MV-4-11 (cell line): ENCODE measurements at regions not wholly inside any gene's neighbourhood (a gene's known extent, or its start where the extent isn't known, plus 50 kb on each side); places are given as distances from the start of the nearest gene placed in this dataset.

Experiments
- DNase-seq: peaks from one replicate; lab custom pipeline; 2025; lab: John Stamatoyannopoulos, UW

DNA sequence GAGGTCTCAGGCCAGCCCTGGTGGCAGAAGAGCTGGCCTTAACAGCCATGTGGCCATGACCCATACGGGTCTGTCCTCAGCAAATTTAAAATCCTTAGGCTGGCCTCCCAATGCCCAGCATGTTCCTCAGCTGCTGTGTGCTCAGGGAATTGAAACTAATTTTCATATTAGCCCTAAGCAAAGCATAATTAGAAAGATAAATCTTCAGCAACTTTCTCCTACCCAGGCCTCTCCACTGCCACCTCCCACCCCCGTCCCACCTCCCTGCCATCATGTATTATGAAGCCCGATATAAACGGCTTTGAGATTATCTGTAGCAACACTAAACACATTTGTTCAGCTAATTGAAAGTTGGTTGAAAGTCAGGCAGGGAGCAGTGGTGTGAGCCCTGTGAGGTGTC lies 178.8 kb upstream of the NTM start:
- DNase-seq = no peak

DNA sequence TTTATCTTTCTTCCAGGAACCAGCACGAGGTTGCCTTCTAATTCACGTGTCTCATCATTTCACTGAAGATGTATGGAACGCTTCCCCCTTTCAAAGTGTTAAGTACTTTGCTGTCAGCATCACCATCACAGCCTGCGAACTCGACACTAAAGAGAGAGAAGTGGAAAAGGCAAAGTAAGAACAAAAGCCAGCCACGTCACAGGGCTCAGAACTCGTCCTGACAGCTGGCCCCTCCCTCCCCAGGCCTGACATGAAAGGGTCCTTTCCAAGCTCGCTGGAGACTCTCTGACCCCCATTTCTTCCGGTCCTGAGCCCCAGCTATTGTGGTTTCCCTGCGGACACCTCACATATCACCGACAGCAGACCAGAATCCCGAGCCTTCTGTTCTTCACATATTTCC lies 177.8 kb upstream of the NTM start:
- no peak for DNase-seq

GRCh38 chr11:131193031-131193501 lies 177.3 kb upstream of the NTM start:
- no peak for DNase-seq

GRCh38 chr11:131194726-131195125 lies 175.7 kb upstream of the NTM start:
- DNase-seq = no peak

DNA sequence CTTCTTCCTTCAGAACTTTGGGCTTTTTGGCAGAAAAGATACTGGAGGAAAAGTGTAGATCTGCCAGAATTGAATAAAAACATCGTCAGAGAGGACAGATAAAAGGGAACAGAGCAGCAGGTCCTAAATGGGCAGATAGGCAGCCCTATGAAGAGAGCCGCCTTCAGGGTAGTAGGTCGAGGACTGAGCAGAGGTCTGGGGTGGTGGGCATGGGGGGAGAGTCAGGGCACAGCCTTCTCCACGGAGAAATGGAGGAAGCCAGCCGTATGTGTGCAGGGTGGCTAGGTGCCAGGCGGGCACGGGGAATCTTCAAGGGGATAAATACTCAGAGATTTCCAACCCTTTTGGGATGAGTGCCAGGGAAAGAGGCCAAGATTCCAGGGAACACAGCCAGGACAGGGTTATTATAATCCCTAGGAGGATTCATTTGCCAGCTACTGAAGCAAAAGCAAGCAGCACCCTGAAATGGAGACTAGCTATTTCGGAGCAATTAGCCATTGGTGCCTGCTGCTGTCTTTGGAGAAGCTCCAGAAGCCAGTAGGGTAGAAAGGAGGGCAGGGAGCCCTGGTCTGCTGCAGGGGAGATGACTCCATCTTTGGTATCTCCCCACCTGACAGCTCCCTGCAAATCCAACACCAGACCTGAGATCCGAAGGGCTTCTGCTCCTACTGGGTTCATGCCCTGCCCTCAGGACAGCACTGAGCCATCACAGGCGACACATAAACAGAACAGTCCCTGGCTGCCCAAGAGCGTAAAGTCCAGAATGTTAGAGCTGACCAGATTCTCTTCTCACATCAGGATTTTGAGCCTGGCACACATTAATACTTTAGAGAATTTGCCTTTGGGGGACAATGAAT lies 174.5 kb upstream of the NTM start:
- DNase-seq = no peak

DNA sequence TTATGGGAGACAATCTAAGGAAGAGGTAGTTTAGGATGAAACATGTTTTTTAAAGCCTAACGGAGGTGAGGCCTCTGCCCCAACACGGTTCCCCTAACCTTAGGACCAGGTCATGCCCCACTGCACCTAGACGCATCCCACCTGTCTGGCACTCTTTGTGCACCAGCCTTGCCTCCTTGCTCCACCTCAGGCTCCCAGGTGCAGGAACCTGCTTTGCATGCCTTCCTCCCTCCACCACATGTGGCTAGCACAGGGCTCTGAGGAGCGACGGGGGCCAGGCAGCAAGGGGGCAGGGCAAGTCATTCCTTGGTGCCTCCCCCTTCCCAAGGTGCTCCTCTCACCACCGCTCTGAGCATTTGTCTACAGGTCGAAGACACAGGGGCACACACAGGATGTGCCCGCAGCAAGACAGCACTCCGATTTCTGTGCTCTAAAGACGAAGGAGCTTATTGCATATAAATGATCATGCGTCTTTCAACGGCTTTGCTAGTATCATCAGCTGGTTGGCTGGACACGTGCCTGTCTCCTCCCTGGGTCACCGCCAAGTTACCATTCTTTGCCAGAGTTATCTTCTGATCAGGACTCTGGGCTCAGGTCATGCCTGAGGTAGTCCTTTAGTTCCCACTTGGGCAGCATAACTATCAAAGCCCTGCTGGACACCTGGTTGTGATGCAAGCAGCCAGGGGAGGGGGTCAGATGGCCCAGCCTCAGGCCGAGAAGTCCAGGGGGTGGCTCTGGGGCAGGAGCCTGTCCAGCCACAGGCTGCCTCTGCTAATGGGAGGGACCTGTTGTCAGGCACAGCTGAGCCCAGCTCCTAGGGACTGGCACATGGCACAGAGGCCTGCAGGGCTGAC lies 172.0 kb upstream of the NTM start:
- no peak for DNase-seq

DNA sequence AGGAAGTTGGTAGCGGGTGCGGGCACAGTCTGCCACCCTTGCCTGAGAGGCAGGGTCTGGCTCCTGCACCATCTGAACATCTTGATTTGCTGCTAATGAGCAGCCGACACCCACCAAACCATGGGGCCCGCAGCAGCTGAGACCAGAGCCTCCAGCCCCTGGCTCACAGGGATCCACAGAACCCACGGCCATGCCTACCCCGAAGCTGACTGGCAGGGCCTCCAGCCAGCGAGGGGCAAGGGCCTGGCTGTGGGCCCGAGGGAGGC lies 171.5 kb upstream of the NTM start:
- no peak for DNase-seq

DNA sequence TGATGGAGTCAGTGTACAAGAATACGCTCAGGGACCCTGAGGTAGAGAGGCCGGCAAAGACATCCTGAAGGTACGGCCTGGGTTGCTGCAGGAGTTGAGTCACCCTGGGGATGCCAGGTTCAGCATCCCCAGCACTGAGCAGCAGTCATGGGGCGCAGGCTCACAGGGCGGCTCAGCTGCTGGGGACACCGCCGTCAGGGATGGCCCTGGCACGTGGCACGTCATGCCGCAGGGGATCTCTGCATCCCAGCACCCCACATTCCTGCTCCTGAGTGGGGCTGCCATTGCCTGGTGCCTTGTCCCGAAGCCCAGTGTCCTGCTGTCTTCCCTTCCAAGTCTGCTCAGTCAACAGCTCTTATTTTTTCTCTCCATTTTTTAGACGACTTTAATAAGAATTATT lies 168.7 kb upstream of the NTM start:
- no peak for DNase-seq

GRCh38 chr11:131203040-131203439 lies 167.4 kb upstream of the NTM start:
- DNase-seq = no peak

DNA sequence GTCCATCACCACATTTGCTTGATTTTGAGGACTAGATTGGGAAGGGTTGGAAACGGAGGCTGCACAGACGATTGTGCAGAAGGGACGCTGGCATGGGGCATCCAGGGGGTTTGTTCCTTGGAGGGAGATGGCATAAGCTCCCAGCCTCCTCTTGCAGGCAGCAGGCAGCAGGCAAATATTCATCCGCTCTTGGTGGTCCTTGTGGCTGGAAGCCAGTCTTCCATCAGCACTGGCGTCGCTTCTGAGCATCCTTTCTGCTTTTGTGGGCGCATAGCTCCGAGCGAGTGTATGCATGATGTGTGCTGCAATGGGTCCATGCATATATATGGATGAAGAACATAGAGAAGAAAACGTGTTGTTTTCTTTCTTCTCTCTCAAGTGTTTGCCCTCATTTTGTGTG lies 166.1 kb upstream of the NTM start:
- DNase-seq = no peak

DNA sequence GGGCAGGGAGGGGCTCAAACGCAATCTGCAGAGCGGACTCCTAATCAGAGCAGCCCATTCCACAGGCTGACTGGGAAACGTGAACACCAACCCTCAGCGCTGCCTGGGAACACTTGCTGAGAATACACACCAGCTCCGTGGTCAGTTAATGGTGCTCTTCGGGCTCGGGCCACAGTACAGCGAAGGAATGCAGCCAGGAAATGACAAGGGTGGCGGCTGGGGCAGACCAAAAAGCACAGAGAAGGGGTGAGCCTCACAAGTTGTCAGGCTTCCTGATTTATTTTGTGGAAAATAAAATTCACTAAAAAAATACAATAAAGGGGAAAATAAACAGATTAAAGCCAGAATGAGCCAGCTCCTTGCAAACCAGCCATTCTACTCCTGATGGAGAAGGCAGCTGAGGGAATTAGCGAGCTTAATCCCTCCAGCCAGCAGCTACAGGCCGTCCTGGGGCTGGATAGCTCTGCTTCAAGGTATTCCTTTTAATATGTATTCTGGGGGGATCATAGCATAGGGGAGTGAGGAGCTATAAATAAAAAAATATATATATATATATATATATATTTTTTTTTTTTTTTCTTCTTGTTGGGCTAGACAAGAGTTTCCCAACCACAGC lies 165.5 kb upstream of the NTM start:
- no peak for DNase-seq

DNA sequence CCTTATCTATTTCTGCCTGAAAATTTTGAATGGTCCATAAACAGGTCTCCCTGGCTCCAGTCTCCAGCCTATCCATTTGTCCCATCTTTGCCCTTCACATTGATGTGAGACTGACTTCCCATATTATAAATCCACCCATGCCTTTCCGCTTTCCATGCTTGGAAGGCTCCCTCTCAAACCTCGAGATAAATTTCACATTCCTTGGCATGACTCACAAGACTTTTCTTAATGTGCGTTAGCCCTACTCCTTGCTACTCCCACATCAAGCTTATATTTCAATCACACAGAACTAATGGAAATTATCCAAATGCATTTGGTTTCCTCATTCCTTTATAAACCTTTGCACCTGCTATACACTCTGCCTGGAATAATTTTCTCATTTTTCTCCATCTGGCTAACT lies 163.7 kb upstream of the NTM start:
- DNase-seq = no peak

GRCh38 chr11:131207901-131208300 lies 162.5 kb upstream of the NTM start:
- DNase-seq = no peak

GRCh38 chr11:131217313-131218310 lies 152.8 kb upstream of the NTM start:
- no peak for DNase-seq

DNA sequence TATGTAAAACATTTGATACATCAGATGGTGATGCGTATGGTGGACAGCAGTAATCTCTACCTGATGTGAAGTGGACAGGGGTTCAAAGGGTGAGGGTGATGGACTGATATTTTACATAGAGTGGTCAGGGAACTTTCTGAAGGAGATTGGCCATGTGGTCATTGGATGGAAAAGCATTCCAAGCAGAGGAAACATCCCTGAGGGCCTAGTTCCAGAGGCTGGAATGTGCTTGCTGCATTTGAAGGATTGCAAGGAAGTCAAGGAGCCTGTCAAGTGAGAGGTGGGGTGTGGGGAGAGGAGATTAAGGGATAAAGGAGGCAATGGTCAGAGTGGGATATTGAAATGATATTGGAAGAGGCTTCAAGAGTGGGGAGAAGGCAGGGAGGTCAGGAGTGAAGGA lies 151.9 kb upstream of the NTM start:
- no peak for DNase-seq

DNA sequence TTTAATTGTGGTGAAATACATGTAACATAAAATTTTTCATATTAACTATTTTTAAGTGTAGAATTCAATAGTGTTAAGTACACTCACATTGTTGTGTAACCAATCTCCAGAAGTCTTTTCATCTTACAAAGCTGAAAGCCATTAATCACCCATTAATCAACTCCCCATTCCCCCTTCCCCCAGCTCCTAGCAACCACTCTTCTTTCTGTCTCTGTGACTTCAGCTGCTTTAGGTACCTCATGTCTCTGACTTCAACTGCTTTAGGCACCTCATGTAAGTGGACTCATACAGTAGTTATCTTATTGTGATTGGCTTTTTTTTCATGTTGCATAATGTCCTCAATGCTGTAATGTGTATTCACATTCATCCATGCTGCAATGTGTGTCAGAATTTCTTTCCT lies 150.8 kb upstream of the NTM start:
- no peak for DNase-seq

GRCh38 chr11:131223198-131223991 lies 147.0 kb upstream of the NTM start:
- DNase-seq = no peak

- DNase-seq = no peak
Observed at GRCh38 chr11:131228378-131228777, 142.0 kb upstream of the NTM start.

DNA sequence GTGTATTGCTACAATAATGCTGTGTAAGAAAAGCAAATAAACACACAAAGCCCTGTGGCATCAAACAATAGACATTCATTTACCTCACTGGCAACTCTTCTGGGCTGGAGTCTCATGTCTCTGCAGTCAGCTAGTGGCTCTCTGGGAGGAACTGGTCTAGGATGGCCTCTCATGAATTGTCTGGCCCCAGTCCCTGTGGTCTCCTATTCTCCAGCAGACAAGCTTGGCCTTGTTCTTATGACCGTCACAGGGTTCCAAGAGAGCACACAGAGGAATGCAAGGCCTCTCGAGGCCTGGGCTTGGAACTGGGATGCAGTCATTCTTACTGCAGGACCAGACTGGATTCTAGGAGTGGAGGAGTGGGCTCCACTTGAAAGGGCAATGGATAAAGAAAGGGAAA lies 141.2 kb upstream of the NTM start:
- no peak for DNase-seq

GRCh38 chr11:131231317-131231940 lies 139.0 kb upstream of the NTM start:
- no peak for DNase-seq
